HUES64 (cell line): ENCODE measurements at regions not wholly inside any gene's neighbourhood (a gene's known extent, or its start where the extent isn't known, plus 50 kb on each side); places are given as distances from the start of the nearest gene placed in this dataset.

Experiments used
- H3K27ac ChIP-seq: 2 replicates; pipeline ENCODE4 v1.7.0; 2013; ENCODE audit warnings: low read depth, low read length, inconsistent platforms
- H3K27me3 ChIP-seq: 2 replicates; pipeline ENCODE4 v1.6.1; 2013; ENCODE audit warnings: mild to moderate bottlenecking, low read length; ENCODE audit not compliant: insufficient read depth
- H3K36me3 ChIP-seq: 2 replicates; pipeline ENCODE4 v1.6.1; 2013; ENCODE audit warnings: mild to moderate bottlenecking, low read length; ENCODE audit not compliant: insufficient read depth
- H3K4me1 ChIP-seq: 2 replicates; pipeline ENCODE4 v1.6.1; 2013; ENCODE audit warnings: mild to moderate bottlenecking, low read length, moderate library complexity; ENCODE audit not compliant: insufficient read depth
- H3K4me3 ChIP-seq: 2 replicates; pipeline ENCODE4 v1.5.1; 2013; ENCODE audit warnings: mild to moderate bottlenecking, low read length, moderate library complexity
- H3K9ac ChIP-seq: 2 replicates; pipeline ENCODE4 v1.6.1; 2013; ENCODE audit warnings: mild to moderate bottlenecking, low read depth, low read length
- H3K9me3 ChIP-seq: 2 replicates; pipeline ENCODE4 v1.6.1; 2013; ENCODE audit warnings: low read depth, low read length; ENCODE audit not compliant: insufficient read depth
- WGBS: fragments of 150-250, 120-280 bp; methylation state at CpG from one replicate; pipeline ENCODE4 v1.1.7; 2013; ENCODE audit warnings: missing lambda C conversion rate; 5-methylcytosine and 5-hydroxymethylcytosine counted together

GRCh38 chr7:348480-348844 is 58.5 kb downstream of the FOXL3 start:
- H3K9me3 ChIP-seq, result no peaks in the 10 kb centered on the region
- H3K4me3 ChIP-seq, result no peak overlapping the region
- no peaks in the 10 kb centered on the region for H3K36me3 ChIP-seq
- no peak overlapping the region for H3K9ac ChIP-seq
- no peak overlapping the region for H3K27ac ChIP-seq
- H3K4me1 ChIP-seq, result no peaks in the 10 kb centered on the region
- 91% methylated on average over 11 of the region's 11 CpGs for WGBS
- no peaks in the 10 kb centered on the region for H3K27me3 ChIP-seq

GRCh38 chr7:348962-349743 is 59.2 kb downstream of the FOXL3 start:
- H3K4me1 ChIP-seq, result no peaks in the 10 kb centered on the region
- no peaks in the 10 kb centered on the region for H3K36me3 ChIP-seq
- H3K27ac ChIP-seq, result no peak overlapping the region
- H3K9me3 ChIP-seq, result no peaks in the 10 kb centered on the region
- H3K9ac ChIP-seq, result no peak overlapping the region
- H3K4me3 ChIP-seq, result no peak overlapping the region
- 94% methylated on average over 34 of the region's 34 CpGs for WGBS
- H3K27me3 ChIP-seq, result no peaks in the 10 kb centered on the region

GRCh38 chr7:351256-351655 is 61.3 kb downstream of the FOXL3 start:
- Histone ChIP-seq H3K9ac (no peak overlapping the region), H3K27me3 (no peaks in the 10 kb centered on the region), H3K4me3 (no peak overlapping the region), H3K9me3 (no peaks in the 10 kb centered on the region), H3K4me1 (no peaks in the 10 kb centered on the region), H3K27ac (no peak overlapping the region), H3K36me3 (no peaks in the 10 kb centered on the region)
- WGBS, result 95% methylated on average over 19 of the region's 20 CpGs

- WGBS, result 85% methylated on average over 41 of the region's 41 CpGs
- Histone ChIP-seq H3K9me3 (no peaks in the 10 kb centered on the region), H3K9ac (no peak overlapping the region)
These were observed 61.9 kb downstream of the FOXL3 start for GRCh38 chr7:351681-352480.

GRCh38 chr7:353746-354325 is 63.9 kb downstream of the FOXL3 start:
- no peaks in the 10 kb centered on the region for H3K4me1 ChIP-seq
- no peaks in the 10 kb centered on the region for H3K36me3 ChIP-seq
- no peak overlapping the region for H3K27ac ChIP-seq
- H3K9ac ChIP-seq, result no peak overlapping the region
- H3K27me3 ChIP-seq, result no peaks in the 10 kb centered on the region
- no peak overlapping the region for H3K4me3 ChIP-seq
- no peaks in the 10 kb centered on the region for H3K9me3 ChIP-seq
- WGBS, result 95% methylated on average over 28 of the region's 28 CpGs

More at GRCh38 chr7:351681-352480, 61.9 kb downstream of the FOXL3 start:
- Histone ChIP-seq H3K4me3 (no peak overlapping the region), H3K36me3 (no peaks in the 10 kb centered on the region), H3K27me3 (no peaks in the 10 kb centered on the region), H3K4me1 (no peaks in the 10 kb centered on the region), H3K27ac (no peak overlapping the region)

GRCh38 chr7:354597-355470 is 64.9 kb downstream of the FOXL3 start:
- 94% methylated on average over 24 of the region's 24 CpGs for WGBS
- H3K4me1 ChIP-seq, result no peaks in the 10 kb centered on the region
- H3K27ac ChIP-seq, result no peak overlapping the region
- no peak overlapping the region for H3K4me3 ChIP-seq
- no peaks in the 10 kb centered on the region for H3K36me3 ChIP-seq
- H3K27me3 ChIP-seq, result no peaks in the 10 kb centered on the region
- no peaks in the 10 kb centered on the region for H3K9me3 ChIP-seq
- no peak overlapping the region for H3K9ac ChIP-seq

- Histone ChIP-seq H3K36me3 (no peaks in the 10 kb centered on the region), H3K27ac (no peak overlapping the region), H3K9me3 (no peaks in the 10 kb centered on the region), H3K4me1 (no peaks in the 10 kb centered on the region), H3K9ac (no peak overlapping the region), H3K27me3 (peaks cover 2% of the 10 kb centered on the region; the same call in 1 of the 2 replicates), H3K4me3 (no peak overlapping the region)
- WGBS, result 78% methylated on average over 5 of the region's 5 CpGs
These were observed 65.6 kb downstream of the FOXL3 start for GRCh38 chr7:355568-355967.

GRCh38 chr7:356087-356486 is 66.1 kb downstream of the FOXL3 start:
- Histone ChIP-seq H3K9me3 (no peaks in the 10 kb centered on the region), H3K27ac (no peak overlapping the region), H3K9ac (no peak overlapping the region), H3K4me1 (no peaks in the 10 kb centered on the region), H3K27me3 (peaks cover 4% of the 10 kb centered on the region; the same call in 1 of the 2 replicates), H3K36me3 (no peaks in the 10 kb centered on the region), H3K4me3 (no peak overlapping the region)
- 93% methylated on average over 5 of the region's 5 CpGs for WGBS

GRCh38 chr7:356691-357462 is 66.9 kb downstream of the FOXL3 start:
- no peak overlapping the region for H3K9ac ChIP-seq
- 78% methylated on average over 24 of the region's 24 CpGs for WGBS

GRCh38 chr7:357531-358209 is 67.7 kb downstream of the FOXL3 start:
- Histone ChIP-seq H3K27me3 (peaks cover 4% of the 10 kb centered on the region; the same call in 1 of the 2 replicates), H3K27ac (no peak overlapping the region), H3K9ac (no peak overlapping the region), H3K4me1 (no peaks in the 10 kb centered on the region), H3K4me3 (no peak overlapping the region), H3K36me3 (no peaks in the 10 kb centered on the region), H3K9me3 (no peaks in the 10 kb centered on the region)
- WGBS, result 76% methylated on average over 12 of the region's 12 CpGs

More at GRCh38 chr7:356691-357462, 66.9 kb downstream of the FOXL3 start:
- peaks cover 4% of the 10 kb centered on the region; the same call in 1 of the 2 replicates for H3K27me3 ChIP-seq
- no peaks in the 10 kb centered on the region for H3K4me1 ChIP-seq
- H3K4me3 ChIP-seq, result no peak overlapping the region
- H3K9me3 ChIP-seq, result no peaks in the 10 kb centered on the region
- no peak overlapping the region for H3K27ac ChIP-seq
- H3K36me3 ChIP-seq, result no peaks in the 10 kb centered on the region
